Esophagus squamous epithelium (tissue), 5 donors: ENCODE measurements at regions not wholly inside any gene's neighbourhood (a gene's known extent, or its start where the extent isn't known, plus 50 kb on each side); places are given as distances from the start of the nearest gene placed in this dataset.
A peak's percentile ranks its signal among the peaks of the same experiment; 100 is the strongest.

Experiments
- DNase-seq: peaks from one replicate; lab custom pipeline; 2025; lab: John Stamatoyannopoulos, UW
- H3K27ac ChIP-seq, 4 donors: fragments of 200-600 bp; sonication (generic); one replicate each; pipeline ENCODE4 v1.5.1; 2016 to 2019; ENCODE audit warnings: mild to moderate bottlenecking in 1 of 4
- H3K27me3 ChIP-seq, 4 donors: fragments of 200-600 bp; sonication (generic); 1 replicate in 3 of 4; 2 replicates in 1 of 4; pipeline versions ENCODE4 v1.5.1 to v1.6.0; 2017 to 2021; ENCODE audit warnings: antibody characterized with exemption in 1 of 4
- H3K36me3 ChIP-seq, 3 donors: fragments of 200-600 bp; sonication (generic); one replicate each; pipeline ENCODE4 v1.5.1; 2016 to 2019
- H3K4me1 ChIP-seq, 3 donors: fragments of 200-600 bp; sonication (generic); one replicate each; pipeline ENCODE4 v1.5.1; 2017 to 2019
- H3K4me3 ChIP-seq, 4 donors: fragments of 200-600 bp; sonication (generic); 1 replicate in 3 of 4; 2 replicates in 1 of 4; pipeline ENCODE4 v1.5.1; 2016 to 2019; ENCODE audit warnings: mild to moderate bottlenecking in 2 of 4, moderate library complexity in 1 of 4
- H3K9me3 ChIP-seq, 3 donors: fragments of 200-600 bp; sonication (generic); one replicate each; pipeline ENCODE4 v1.5.1; 2016 to 2019
- CTCF ChIP-seq, 6 experiments: fragments of 450-650 bp in 4 of 6; fragments of 200-600 bp in 2 of 6; sonication (generic) in 2 of 6; IDR thresholded peaks; one replicate each; pipeline ENCODE4 v1.5.1; 2016 to 2019; ENCODE audit warnings: antibody characterized with exemption in 6 of 6, mild to moderate bottlenecking in 4 of 6, moderate library complexity in 4 of 6
- POLR2A ChIP-seq, 4 donors: fragments of 450-650 bp; IDR thresholded peaks; one replicate each; pipeline ENCODE4 v1.6.1; 2017; ENCODE audit warnings: antibody characterized with exemption in 4 of 4, mild to moderate bottlenecking in 4 of 4, moderate library complexity in 3 of 4
- WGBS, 2 donors: methylation state at CpG; one replicate each; pipeline ENCODE4 v1.1.5; 2018; 5-methylcytosine and 5-hydroxymethylcytosine counted together
- intact Hi-C: fragments of 100-400 bp; cut with DNase I; formaldehyde crosslinking; loops from one replicate; pipeline ENCODE4 v1.15.0; 2022
- donor health status: DM: yes; HTN: yes; CAD: no.

GRCh38 chr18:24590946-24591345, 130.5 kb downstream of the HRH4 start:
- no peak for DNase-seq
- 90 to 92% methylated on average over 2 to 3 of the region's 4 CpGs for WGBS, 2 donors
- Histone ChIP-seq H3K36me3 (no peaks in the 10 kb centered on the region), H3K4me3 (no peak overlapping the region), H3K9me3 (no peaks in the 10 kb centered on the region), H3K4me1 (no peaks in the 10 kb centered on the region), H3K27me3 (peaks cover 0 to 20% (median 0%) of the 10 kb centered on the region in 4 donors), H3K27ac (no peak overlapping the region)
- intact Hi-C loops: no loop called here
- TF ChIP-seq POLR2A (IDR thresholded peaks at IDR 0.05) (no peak), CTCF (IDR thresholded peaks at IDR 0.05) (no peak)

GRCh38 chr18:24593401-24593800, 133.0 kb downstream of the HRH4 start:
- H3K4me3 ChIP-seq: no peak overlapping the region
- H3K27ac ChIP-seq: no peak overlapping the region
- no peak for DNase-seq
- no peaks in the 10 kb centered on the region for H3K36me3 ChIP-seq
- no peaks in the 10 kb centered on the region for H3K4me1 ChIP-seq
- intact Hi-C loops: no loop called here
- H3K9me3 ChIP-seq: no peaks in the 10 kb centered on the region
- 77 to 91% methylated on average over 2 of the region's 3 CpGs for WGBS, 2 donors
- peaks cover 0 to 24% (median 0%) of the 10 kb centered on the region in 4 donors for H3K27me3 ChIP-seq
- TF ChIP-seq POLR2A (IDR thresholded peaks at IDR 0.05): no peak
- TF ChIP-seq CTCF (IDR thresholded peaks at IDR 0.05): no peak

GRCh38 chr18:24593886-24594285, 133.4 kb downstream of the HRH4 start:
- Histone ChIP-seq H3K36me3 (no peaks in the 10 kb centered on the region), H3K9me3 (no peaks in the 10 kb centered on the region), H3K27ac (no peak overlapping the region), H3K4me3 (no peak overlapping the region), H3K27me3 (peaks cover 0 to 19% (median 0%) of the 10 kb centered on the region in 4 donors), H3K4me1 (no peaks in the 10 kb centered on the region)
- WGBS, 2 donors: 72 to 79% methylated on average over 3 to 4 of the region's 4 CpGs
- TF ChIP-seq CTCF (IDR thresholded peaks at IDR 0.05) (no peak), POLR2A (IDR thresholded peaks at IDR 0.05) (no peak)
- DNase-seq: no peak
- intact Hi-C loops: no loop called here

- H3K27ac ChIP-seq: no peak overlapping the region
- H3K9me3 ChIP-seq: no peaks in the 10 kb centered on the region
- no peaks in the 10 kb centered on the region for H3K4me1 ChIP-seq
- peaks cover 0 to 28% (median 0%) of the 10 kb centered on the region in 4 donors for H3K27me3 ChIP-seq
- H3K36me3 ChIP-seq: no peaks in the 10 kb centered on the region
- intact Hi-C loops: no loop called here
- WGBS, 2 donors: 61 to 85% methylated on average over 3 to 8 of the region's 12 CpGs
- no peak overlapping the region for H3K4me3 ChIP-seq
- DNase-seq: no peak
- TF ChIP-seq CTCF (IDR thresholded peaks at IDR 0.05): no peak
- TF ChIP-seq POLR2A (IDR thresholded peaks at IDR 0.05): no peak
These were observed 135.2 kb downstream of the HRH4 start for GRCh38 chr18:24595561-24596031.

- intact Hi-C loops: no loop called here
- H3K27ac ChIP-seq: no peak overlapping the region
- no peak for DNase-seq
- H3K27me3 ChIP-seq: peaks cover 0 to 28% (median 0%) of the 10 kb centered on the region in 4 donors
- no peaks in the 10 kb centered on the region for H3K9me3 ChIP-seq
- WGBS, 2 donors: 21 to 24% methylated on average over 6 of the region's 6 CpGs
- no peaks in the 10 kb centered on the region for H3K4me1 ChIP-seq
- H3K36me3 ChIP-seq: no peaks in the 10 kb centered on the region
- TF ChIP-seq POLR2A (IDR thresholded peaks at IDR 0.05): no peak
- peak in 5 of 6 experiments; percentile 44 to 60 (median 45) for TF ChIP-seq CTCF (IDR thresholded peaks at IDR 0.05)
- H3K4me3 ChIP-seq: no peak overlapping the region
These were observed 139.7 kb downstream of the HRH4 start for GRCh38 chr18:24600076-24600654.
